ENCODE measurements at regions not wholly inside any gene's neighbourhood (a gene's known extent, or its start where the extent isn't known, plus 50 kb on each side); places are given as distances from the start of the nearest gene placed in this dataset.
A peak's percentile ranks its signal among the peaks of the same experiment; 100 is the strongest.

GRCh38 chr21:14869984-14870852, 194.6 kb downstream of the NRIP1 start:
- H3K27ac ChIP-seq (ENCODE audit: low read length): no peak overlapping the region
- no peaks in the 10 kb centered on the region for H3K27me3 ChIP-seq (ENCODE audit: control insufficient read depth, insufficient read depth)
- ATAC-seq (no peak), DNase-seq (no peak)
- H3K4me1 ChIP-seq (ENCODE audit: control insufficient read depth, insufficient read depth, low read length): no peaks in the 10 kb centered on the region
- no peaks in the 10 kb centered on the region for H3K9me3 ChIP-seq (ENCODE audit: control insufficient read depth, low read length)
- H3K4me3 ChIP-seq (ENCODE audit: low read length): no peak overlapping the region
- intact Hi-C loops (cut with DNase I): loop anchor here (5.0 to 10.0 kb wide), 5 partner anchors 105 to 725 kb away; partner anchors contain the start of gene NRIP1 (in 2 of the 4)
- 73% methylated on average over 5 of the region's 5 CpGs for whole genome bisulfite sequencing

- Histone ChIP-seq H3K4me1 (ENCODE audit: control insufficient read depth, insufficient read depth, low read length) (no peaks in the 10 kb centered on the region), H3K27me3 (ENCODE audit: control insufficient read depth, insufficient read depth) (no peaks in the 10 kb centered on the region), H3K9me3 (ENCODE audit: control insufficient read depth, low read length) (no peaks in the 10 kb centered on the region), H3K4me3 (ENCODE audit: low read length) (no peak overlapping the region), H3K27ac (ENCODE audit: low read length) (no peak overlapping the region)
- ATAC-seq (no peak), DNase-seq (no peak)
- WGBS: 94% methylated on average over 3 of the region's 3 CpGs
- intact Hi-C loops (cut with DNase I): loop anchor here (5.0 to 10.0 kb wide), 5 partner anchors 108 to 728 kb away; partner anchors contain the start of gene NRIP1 (in 2 of the 4)
Observed at GRCh38 chr21:14866859-14867765, 197.7 kb downstream of the NRIP1 start.

DNA sequence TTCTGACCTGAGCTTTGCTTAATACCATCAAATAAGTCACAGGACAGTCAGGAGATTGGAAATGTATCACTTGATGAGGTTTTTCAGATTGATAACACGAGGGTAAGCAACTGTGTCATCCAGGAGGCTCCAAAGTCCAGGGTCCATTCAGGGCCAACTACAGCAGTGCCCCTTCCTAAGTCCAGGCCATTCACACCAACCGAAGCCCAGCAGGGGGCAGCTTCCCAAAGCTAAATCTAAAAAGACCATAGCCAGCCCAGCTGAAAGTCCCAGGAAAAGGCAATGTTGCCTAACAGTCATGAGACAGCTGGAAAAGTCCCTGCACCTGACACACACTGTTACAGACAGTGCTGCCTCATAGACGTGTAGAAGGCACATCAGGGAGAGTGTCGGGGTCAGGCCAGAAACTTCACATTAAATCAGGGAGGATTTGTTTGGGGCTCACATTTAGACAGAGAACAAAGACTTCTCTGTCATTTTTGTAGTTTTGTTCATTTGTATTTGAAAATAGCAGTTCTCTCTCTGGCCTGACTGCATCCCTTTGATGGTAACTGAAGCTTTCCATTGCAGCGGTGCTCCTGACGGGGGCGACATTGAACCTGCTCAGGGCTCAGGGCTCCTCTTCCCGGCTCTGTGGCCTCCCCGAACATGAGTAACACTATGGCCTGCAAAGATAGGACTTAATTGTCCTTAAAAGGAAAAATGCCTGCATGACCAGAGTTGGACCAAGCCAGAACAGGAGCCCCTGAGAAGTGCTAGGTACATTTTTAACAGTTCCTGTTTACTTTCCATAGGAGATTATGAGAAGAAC, 200.4 kb downstream of the NRIP1 start:
- no peaks in the 10 kb centered on the region for H3K27me3 ChIP-seq (ENCODE audit: control insufficient read depth, insufficient read depth)
- DNase-seq: peak; percentile 69 to 88 (median 84)
- WGBS: 37% methylated on average over 9 of the region's 9 CpGs
- no peaks in the 10 kb centered on the region for H3K9me3 ChIP-seq (ENCODE audit: control insufficient read depth, low read length)
- no peaks in the 10 kb centered on the region for H3K4me1 ChIP-seq (ENCODE audit: control insufficient read depth, insufficient read depth, low read length)
- intact Hi-C loops (cut with DNase I): loop anchor here (5.0 to 10.0 kb wide), 5 partner anchors 110 to 730 kb away; partner anchors contain the start of gene NRIP1 (in 2 of the 4)
- H3K27ac ChIP-seq (ENCODE audit: low read length): no peak overlapping the region
- no peak overlapping the region for H3K4me3 ChIP-seq (ENCODE audit: low read length)
- peak; percentile 88 to 92 for ATAC-seq

DNA sequence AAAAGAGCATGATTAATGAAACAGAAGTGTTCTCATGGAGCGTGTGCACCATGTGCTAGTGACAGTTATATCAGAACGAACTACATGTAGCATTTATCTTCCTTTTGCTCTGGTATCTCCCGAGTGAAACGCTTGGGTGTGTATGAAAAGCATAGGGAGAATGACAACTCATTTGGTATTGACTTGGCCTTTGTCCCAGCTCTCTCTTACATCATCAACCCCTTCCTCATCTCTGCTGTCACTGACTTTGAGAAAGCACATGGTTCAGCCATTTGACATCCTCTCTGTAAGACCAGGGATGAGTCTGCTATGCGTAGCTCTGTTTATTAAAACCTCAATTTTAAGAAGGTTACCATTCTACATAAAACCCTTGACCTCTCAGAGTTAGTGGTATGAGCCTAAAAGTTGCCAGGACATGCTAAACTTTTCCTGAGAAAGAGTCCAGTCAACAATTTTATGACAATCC, 201.0 kb downstream of the NRIP1 start:
- ATAC-seq: peak in 1 of 2 donors; percentile 45

GRCh38 chr21:14862794-14863720, 201.7 kb downstream of the NRIP1 start:
- H3K4me1 ChIP-seq (ENCODE audit: control insufficient read depth, insufficient read depth, low read length): no peaks in the 10 kb centered on the region
- WGBS: 49% methylated on average over 5 of the region's 5 CpGs
- no peaks in the 10 kb centered on the region for H3K9me3 ChIP-seq (ENCODE audit: control insufficient read depth, low read length)
- no peak overlapping the region for H3K4me3 ChIP-seq (ENCODE audit: low read length)
- intact Hi-C loops (cut with DNase I): loop anchor here (5.0 to 10.0 kb wide), 5 partner anchors 112 to 732 kb away; partner anchors contain the start of gene NRIP1 (in 2 of the 4)
- DNase-seq: no peak
- no peaks in the 10 kb centered on the region for H3K27me3 ChIP-seq (ENCODE audit: control insufficient read depth, insufficient read depth)
- ATAC-seq: no peak
- H3K27ac ChIP-seq (ENCODE audit: low read length): no peak overlapping the region

More for the DNA sequence above, 201.0 kb downstream of the NRIP1 start:
- H3K4me3 ChIP-seq (ENCODE audit: low read length): no peak overlapping the region
- intact Hi-C loops (cut with DNase I): loop anchor here (5.0 to 10.0 kb wide), 5 partner anchors 111 to 731 kb away; partner anchors contain the start of gene NRIP1 (in 2 of the 4)
- WGBS: 61% methylated on average over 5 of the region's 5 CpGs
- no peaks in the 10 kb centered on the region for H3K9me3 ChIP-seq (ENCODE audit: control insufficient read depth, low read length)
- no peak for DNase-seq
- no peak overlapping the region for H3K27ac ChIP-seq (ENCODE audit: low read length)
- H3K27me3 ChIP-seq (ENCODE audit: control insufficient read depth, insufficient read depth): no peaks in the 10 kb centered on the region
- H3K4me1 ChIP-seq (ENCODE audit: control insufficient read depth, insufficient read depth, low read length): no peaks in the 10 kb centered on the region

GRCh38 chr21:14858311-14858710, 206.5 kb downstream of the NRIP1 start:
- Histone ChIP-seq H3K27ac (ENCODE audit: low read length) (no peak overlapping the region), H3K4me3 (ENCODE audit: low read length) (no peak overlapping the region), H3K4me1 (ENCODE audit: control insufficient read depth, insufficient read depth, low read length) (no peaks in the 10 kb centered on the region), H3K9me3 (ENCODE audit: control insufficient read depth, low read length) (no peaks in the 10 kb centered on the region), H3K27me3 (ENCODE audit: control insufficient read depth, insufficient read depth) (no peaks in the 10 kb centered on the region)
- intact Hi-C loops (cut with DNase I): no loop called here
- DNase-seq (no peak), ATAC-seq (no peak)
- 82% methylated on average over 2 of the region's 2 CpGs for WGBS

DNA sequence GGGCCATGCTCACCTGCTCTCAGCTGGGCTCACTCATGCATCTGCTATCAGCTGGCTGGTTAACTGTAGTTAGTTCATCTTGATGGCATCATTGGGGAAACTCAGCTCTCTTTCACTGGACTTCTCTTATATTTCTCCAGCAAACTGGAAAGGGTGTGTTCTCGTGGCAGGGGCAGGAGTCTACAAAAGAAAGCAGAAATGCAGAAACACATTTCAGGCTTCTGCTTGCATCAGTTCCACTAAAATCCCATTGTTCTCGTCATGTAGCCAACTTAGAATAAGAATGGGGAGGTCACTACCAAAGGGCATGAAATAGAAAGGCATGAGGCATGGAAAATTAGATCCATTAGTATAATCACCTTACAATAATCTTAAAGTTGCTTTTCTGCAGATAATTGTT, 207.3 kb downstream of the NRIP1 start:
- WGBS: 73% methylated on average over 2 of the region's 2 CpGs
- Histone ChIP-seq H3K4me1 (ENCODE audit: control insufficient read depth, insufficient read depth, low read length) (no peaks in the 10 kb centered on the region), H3K9me3 (ENCODE audit: control insufficient read depth, low read length) (no peaks in the 10 kb centered on the region), H3K27ac (ENCODE audit: low read length) (no peak overlapping the region), H3K4me3 (ENCODE audit: low read length) (no peak overlapping the region), H3K27me3 (ENCODE audit: control insufficient read depth, insufficient read depth) (no peaks in the 10 kb centered on the region)
- intact Hi-C loops (cut with DNase I): no loop called here
- DNase-seq (no peak), ATAC-seq (no peak)

DNA sequence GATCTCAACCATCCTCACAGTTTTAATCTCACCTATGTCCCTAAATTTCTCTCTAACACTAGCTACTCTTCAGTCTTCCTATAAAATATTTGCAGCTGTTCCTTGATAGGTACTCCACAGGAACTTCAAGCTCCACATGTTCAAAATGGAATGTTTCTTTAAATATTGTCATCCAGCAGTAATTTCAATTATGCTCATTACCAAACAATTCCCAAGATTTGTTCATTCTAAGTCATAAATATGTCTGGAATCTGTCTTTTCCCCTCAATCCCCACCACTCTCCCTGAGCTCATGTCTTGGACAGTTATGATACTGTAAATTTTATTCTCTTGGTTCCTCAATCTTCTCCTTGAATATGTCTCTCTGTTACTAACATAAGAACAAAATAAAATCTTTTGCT, 214.4 kb downstream of the NRIP1 start:
- Histone ChIP-seq H3K27me3 (ENCODE audit: control insufficient read depth, insufficient read depth) (no peaks in the 10 kb centered on the region), H3K9me3 (ENCODE audit: control insufficient read depth, low read length) (no peaks in the 10 kb centered on the region), H3K4me1 (ENCODE audit: control insufficient read depth, insufficient read depth, low read length) (no peaks in the 10 kb centered on the region), H3K4me3 (ENCODE audit: low read length) (no peak overlapping the region), H3K27ac (ENCODE audit: low read length) (no peak overlapping the region)
- intact Hi-C loops (cut with DNase I): no loop called here
- DNase-seq: no peak
- no peak for ATAC-seq

DNA sequence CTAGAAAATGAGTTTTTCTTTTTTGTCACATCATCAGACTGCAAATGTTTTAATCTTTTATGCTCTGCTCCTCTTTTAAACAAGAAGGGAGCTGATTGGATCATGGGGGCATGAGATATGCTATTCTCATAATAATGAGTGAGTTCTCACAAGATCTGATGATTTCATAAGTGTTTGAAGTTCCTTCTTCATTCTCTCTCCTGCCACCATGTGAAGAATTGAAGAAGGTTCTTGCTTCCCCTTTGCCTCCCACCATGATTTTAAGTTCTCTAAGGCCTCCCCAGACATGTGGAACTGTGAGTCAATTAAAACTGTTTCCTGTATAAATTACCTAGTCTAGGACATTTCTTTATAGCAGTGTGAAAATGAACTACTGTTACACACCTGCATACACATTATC, 218.2 kb downstream of the NRIP1 start:
- no peaks in the 10 kb centered on the region for H3K9me3 ChIP-seq (ENCODE audit: control insufficient read depth, low read length)
- H3K27ac ChIP-seq (ENCODE audit: low read length): no peak overlapping the region
- H3K4me1 ChIP-seq (ENCODE audit: control insufficient read depth, insufficient read depth, low read length): no peaks in the 10 kb centered on the region
- H3K27me3 ChIP-seq (ENCODE audit: control insufficient read depth, insufficient read depth): no peaks in the 10 kb centered on the region
- no peak overlapping the region for H3K4me3 ChIP-seq (ENCODE audit: low read length)
- DNase-seq (no peak), ATAC-seq (no peak)
- intact Hi-C loops (cut with DNase I): no loop called here
